CD4-positive, CD25-positive, alpha-beta regulatory T cell (primary cell): ENCODE measurements at regions not wholly inside any gene's neighbourhood (a gene's known extent, or its start where the extent isn't known, plus 50 kb on each side); places are given as distances from the start of the nearest gene placed in this dataset.
"Not testable (repeated sequence)": the region's sequence is repeated elsewhere in the genome, so short reads cannot be mapped to it uniquely, and the experiment has no call there.

ENCODE experiments used
- ATAC-seq, 2 donors: fragments of 150-1000 bp; cut with Tn5 transposase; one replicate each; pipeline ENCODE4 v1.10.0; 2021; ENCODE audit warnings: low read depth in 2 of 2, moderate number of reproducible peaks in 2 of 2, moderate library complexity in 1 of 2
- DNase-seq, 3 donors: peaks; one replicate each; pipeline versions ENCODE4 v3.0.0 to v3.0.0-alpha.2; 2012 to 2022; ENCODE audit warnings: mixed read lengths in 1 of 3
- H3K27ac ChIP-seq: one replicate; pipeline ENCODE4 v1.7.0; 2013; ENCODE audit warnings: mild to moderate bottlenecking, low read length; ENCODE audit not compliant: insufficient read depth, poor library complexity, severe bottlenecking
- H3K27me3 ChIP-seq: one replicate; pipeline ENCODE4 v1.7.0; 2013; ENCODE audit warnings: low read length; ENCODE audit not compliant: control insufficient read depth, insufficient read depth
- H3K36me3 ChIP-seq: one replicate; pipeline ENCODE4 v1.7.0; 2013; ENCODE audit warnings: mild to moderate bottlenecking, low read length, moderate library complexity; ENCODE audit not compliant: control insufficient read depth, insufficient read depth
- H3K4me1 ChIP-seq: 2 replicates; pipeline ENCODE4 v1.7.0; 2013; ENCODE audit warnings: mild to moderate bottlenecking, low read length; ENCODE audit not compliant: insufficient read depth, control insufficient read depth, poor library complexity, severe bottlenecking
- H3K4me3 ChIP-seq: one replicate; pipeline ENCODE4 v1.7.0; 2013; ENCODE audit warnings: low read depth, mild to moderate bottlenecking, low read length, moderate library complexity
- H3K9me3 ChIP-seq, 2 experiments: 1 replicate in 1 of 2; 2 replicates in 1 of 2; pipeline ENCODE4 v1.7.0; 2013; ENCODE audit warnings: low read length in 2 of 2, mild to moderate bottlenecking in 1 of 2, moderate library complexity in 1 of 2; ENCODE audit not compliant: control insufficient read depth in 2 of 2
- H3K27ac Mint-ChIP-seq, 3 donors: one replicate each; pipeline ENCODE4 v1.8.0; 2020 to 2022; ENCODE audit warnings: mild to moderate bottlenecking in 3 of 3, mixed read lengths in 3 of 3, moderate library complexity in 2 of 3
- H3K27me3 Mint-ChIP-seq: one replicate; pipeline ENCODE4 v1.8.0; 2022; ENCODE audit warnings: mild to moderate bottlenecking, mixed read lengths
- H3K36me3 Mint-ChIP-seq: one replicate; pipeline ENCODE4 v1.8.0; 2020; ENCODE audit warnings: mixed read lengths
- H3K4me1 Mint-ChIP-seq, 4 donors: one replicate each; pipeline ENCODE4 v1.8.0; 2020 to 2022; ENCODE audit warnings: mixed read lengths in 4 of 4, mild to moderate bottlenecking in 1 of 4
- H3K4me3 Mint-ChIP-seq, 4 donors: one replicate each; pipeline ENCODE4 v1.8.0; 2020 to 2022; ENCODE audit warnings: mild to moderate bottlenecking in 4 of 4, mixed read lengths in 4 of 4, moderate library complexity in 3 of 4
- H3K9me3 Mint-ChIP-seq, 7 donors: one replicate each; pipeline ENCODE4 v1.8.0; 2020 to 2022; ENCODE audit warnings: mixed read lengths in 7 of 7, mild to moderate bottlenecking in 3 of 7, moderate library complexity in 2 of 7

DNA sequence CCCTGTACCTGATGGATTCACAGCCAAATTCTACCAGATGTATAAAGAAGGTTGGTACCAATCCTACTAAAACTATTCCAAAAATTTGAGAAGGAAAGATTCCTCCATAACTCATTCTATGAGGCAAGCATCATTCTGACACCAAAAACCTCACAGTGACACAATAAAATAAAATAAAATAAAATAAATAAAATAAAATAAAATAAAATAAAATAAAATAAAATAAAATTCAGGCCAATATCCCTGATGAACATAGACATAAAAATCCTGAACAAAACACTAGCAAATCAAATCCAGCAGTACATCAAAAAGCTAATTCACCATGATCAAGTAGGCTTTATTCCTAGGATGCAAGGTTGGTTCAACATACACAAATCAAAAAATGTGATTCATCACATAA lies 108.1 kb downstream of the PROX1 start:
- not testable (repeated sequence) for H3K4me3 Mint-ChIP-seq, H3K4me1 Mint-ChIP-seq, H3K27ac Mint-ChIP-seq, H3K36me3 Mint-ChIP-seq, H3K4me1 ChIP-seq, H3K9me3 Mint-ChIP-seq, H3K9me3 ChIP-seq, H3K4me3 ChIP-seq, H3K27ac ChIP-seq, DNase-seq, ATAC-seq, H3K27me3 ChIP-seq, H3K36me3 ChIP-seq, H3K27me3 Mint-ChIP-seq

DNA sequence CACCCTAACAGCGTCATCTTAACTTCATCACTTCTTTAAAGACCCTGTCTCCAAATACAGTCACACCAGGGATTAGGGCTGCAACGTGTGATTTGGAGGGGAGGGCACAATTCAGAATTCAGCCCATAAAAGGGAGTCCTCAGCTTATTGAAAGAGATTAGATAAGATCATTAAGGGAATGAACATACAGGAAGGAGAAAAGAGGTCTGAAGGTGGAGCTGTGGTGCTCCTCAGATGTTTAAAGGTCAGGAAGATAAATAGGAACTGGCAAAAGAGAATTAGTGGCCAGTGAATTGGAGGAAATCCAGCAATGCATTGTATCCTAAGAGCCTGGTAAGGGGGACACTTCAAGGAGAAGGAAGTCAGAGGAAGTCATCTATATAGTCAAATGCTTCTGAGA lies 113.5 kb downstream of the PROX1 start:
- Histone ChIP-seq H3K27ac (no peak overlapping the region), H3K9me3 (no peaks in the 10 kb centered on the region), H3K4me1 (no peaks in the 10 kb centered on the region), H3K4me3 (no peak overlapping the region), H3K36me3 (no peaks in the 10 kb centered on the region), H3K27me3 (no peaks in the 10 kb centered on the region)
- Mint-ChIP-seq H3K4me3 (no peak overlapping the region), H3K9me3 (peaks cover 0 to 5% (median 0%) of the 10 kb centered on the region in 7 donors), H3K27me3 (no peaks in the 10 kb centered on the region), H3K27ac (no peak overlapping the region), H3K4me1 (no peaks in the 10 kb centered on the region), H3K36me3 (no peaks in the 10 kb centered on the region)
- ATAC-seq (no peak), DNase-seq (no peak)

DNA sequence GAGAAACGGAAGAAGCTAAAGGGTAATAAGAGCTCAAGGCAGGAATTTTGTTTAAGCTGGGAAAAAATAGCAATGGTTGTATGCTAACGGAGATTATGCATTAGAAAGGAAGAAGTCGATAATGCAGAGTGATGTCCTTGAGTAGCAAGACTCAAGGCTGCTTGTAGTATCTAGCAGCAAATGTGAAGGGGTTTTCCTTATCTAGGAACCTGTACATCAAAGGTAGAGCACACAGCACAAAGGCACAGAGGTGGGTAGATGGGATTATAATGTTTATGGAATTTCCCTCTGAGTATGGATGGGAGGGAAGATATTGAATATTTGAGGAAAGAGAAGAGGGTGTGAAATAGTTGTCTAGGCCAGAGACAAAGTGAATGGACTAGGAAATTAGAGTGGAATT lies 114.1 kb downstream of the PROX1 start:
- Mint-ChIP-seq H3K27me3 (peaks cover 5% of the 10 kb centered on the region), H3K36me3 (no peaks in the 10 kb centered on the region), H3K4me3 (no peak overlapping the region), H3K27ac (no peak overlapping the region), H3K9me3 (peaks cover 0 to 5% (median 0%) of the 10 kb centered on the region in 7 donors), H3K4me1 (no peaks in the 10 kb centered on the region)
- no peaks in the 10 kb centered on the region for H3K9me3 ChIP-seq
- no peak overlapping the region for H3K27ac ChIP-seq
- H3K27me3 ChIP-seq = no peaks in the 10 kb centered on the region
- H3K4me3 ChIP-seq = no peak overlapping the region
- H3K4me1 ChIP-seq = no peaks in the 10 kb centered on the region
- H3K36me3 ChIP-seq = no peaks in the 10 kb centered on the region
- ATAC-seq (no peak), DNase-seq (no peak)

DNA sequence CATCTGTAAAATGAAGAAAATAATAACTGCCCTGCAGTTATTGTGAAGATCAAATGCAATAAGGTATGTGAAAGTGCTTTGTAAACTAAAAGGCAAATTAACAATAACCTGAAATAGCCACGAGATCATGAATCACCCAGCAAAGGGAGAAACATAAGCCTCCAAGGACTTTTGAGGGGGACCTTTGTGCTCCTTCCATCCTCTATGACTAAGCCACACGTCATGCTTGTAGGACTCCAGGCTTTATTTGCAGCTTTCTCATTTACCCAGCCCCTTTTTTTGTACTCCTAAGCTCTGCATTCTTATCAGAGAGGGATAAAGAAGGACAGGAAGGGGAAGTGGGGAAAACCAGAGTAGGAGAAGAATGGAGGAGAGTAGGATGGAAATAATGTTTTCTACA lies 115.1 kb downstream of the PROX1 start:
- Histone ChIP-seq H3K27ac (no peak overlapping the region), H3K36me3 (no peaks in the 10 kb centered on the region), H3K4me1 (no peaks in the 10 kb centered on the region), H3K4me3 (no peak overlapping the region), H3K27me3 (no peaks in the 10 kb centered on the region), H3K9me3 (no peaks in the 10 kb centered on the region)
- Mint-ChIP-seq H3K4me1 (no peaks in the 10 kb centered on the region), H3K27ac (no peak overlapping the region), H3K27me3 (peaks cover 5% of the 10 kb centered on the region), H3K4me3 (no peak overlapping the region), H3K36me3 (no peaks in the 10 kb centered on the region), H3K9me3 (peaks cover 0 to 4% (median 0%) of the 10 kb centered on the region in 7 donors)
- ATAC-seq (no peak), DNase-seq (no peak)

DNA sequence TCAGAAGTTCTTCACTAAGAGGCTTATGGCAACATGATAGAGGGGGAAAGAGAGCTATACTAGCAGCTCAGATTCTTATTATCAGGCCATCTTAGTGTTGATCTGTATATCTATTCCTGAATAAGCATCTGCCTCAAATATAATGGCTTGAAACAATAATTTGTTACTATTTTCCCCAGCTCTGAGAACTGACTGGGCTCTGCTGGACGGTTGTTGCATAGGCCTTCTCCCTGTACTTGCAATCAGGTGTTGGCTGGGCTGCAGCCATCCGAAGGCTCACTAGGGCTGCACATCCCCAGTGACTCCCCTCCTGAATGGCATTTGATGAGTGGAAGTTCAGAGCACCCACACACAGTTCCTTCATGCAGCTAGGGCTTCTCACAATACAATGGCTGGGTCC lies 116.0 kb downstream of the PROX1 start:
- Histone ChIP-seq H3K4me3 (no peak overlapping the region), H3K9me3 (no peaks in the 10 kb centered on the region), H3K4me1 (no peaks in the 10 kb centered on the region), H3K36me3 (no peaks in the 10 kb centered on the region), H3K27me3 (no peaks in the 10 kb centered on the region), H3K27ac (no peak overlapping the region)
- no peak overlapping the region for H3K27ac Mint-ChIP-seq
- DNase-seq = no peak
- peaks cover 0 to 7% (median 0%) of the 10 kb centered on the region in 7 donors for H3K9me3 Mint-ChIP-seq
- H3K4me3 Mint-ChIP-seq = no peak overlapping the region
- ATAC-seq = no peak
- H3K4me1 Mint-ChIP-seq = no peaks in the 10 kb centered on the region
- no peaks in the 10 kb centered on the region for H3K36me3 Mint-ChIP-seq
- peaks cover 5% of the 10 kb centered on the region for H3K27me3 Mint-ChIP-seq

DNA sequence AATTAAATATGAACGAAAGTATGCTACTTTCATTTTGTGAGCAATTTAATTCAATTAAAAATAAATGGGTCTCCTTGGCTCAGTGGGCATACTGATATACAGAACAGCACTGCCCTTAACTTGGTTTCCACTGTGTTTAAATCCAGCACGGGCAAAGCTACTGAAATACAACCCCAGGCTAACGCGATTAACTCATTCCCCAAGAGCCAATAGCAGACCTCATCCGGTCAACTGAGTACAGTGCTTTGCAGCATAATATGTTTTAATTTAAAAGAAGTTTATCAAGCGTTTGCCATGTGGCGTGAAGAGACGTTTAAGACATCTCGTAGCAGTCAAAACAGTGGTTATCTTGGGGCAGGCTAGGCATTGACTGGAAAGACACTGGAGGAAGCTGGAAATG lies 118.6 kb downstream of the PROX1 start:
- H3K4me3 ChIP-seq = no peak overlapping the region
- no peaks in the 10 kb centered on the region for H3K4me1 ChIP-seq
- no peak overlapping the region for H3K27ac ChIP-seq
- H3K36me3 ChIP-seq = no peaks in the 10 kb centered on the region
- no peaks in the 10 kb centered on the region for H3K9me3 ChIP-seq
- Mint-ChIP-seq H3K36me3 (no peaks in the 10 kb centered on the region), H3K4me3 (no peak overlapping the region), H3K9me3 (peaks cover 0 to 7% (median 0%) of the 10 kb centered on the region in 7 donors), H3K27ac (no peak overlapping the region), H3K27me3 (peaks cover 5% of the 10 kb centered on the region), H3K4me1 (no peaks in the 10 kb centered on the region)
- ATAC-seq (no peak), DNase-seq (no peak)
- H3K27me3 ChIP-seq = no peaks in the 10 kb centered on the region

DNA sequence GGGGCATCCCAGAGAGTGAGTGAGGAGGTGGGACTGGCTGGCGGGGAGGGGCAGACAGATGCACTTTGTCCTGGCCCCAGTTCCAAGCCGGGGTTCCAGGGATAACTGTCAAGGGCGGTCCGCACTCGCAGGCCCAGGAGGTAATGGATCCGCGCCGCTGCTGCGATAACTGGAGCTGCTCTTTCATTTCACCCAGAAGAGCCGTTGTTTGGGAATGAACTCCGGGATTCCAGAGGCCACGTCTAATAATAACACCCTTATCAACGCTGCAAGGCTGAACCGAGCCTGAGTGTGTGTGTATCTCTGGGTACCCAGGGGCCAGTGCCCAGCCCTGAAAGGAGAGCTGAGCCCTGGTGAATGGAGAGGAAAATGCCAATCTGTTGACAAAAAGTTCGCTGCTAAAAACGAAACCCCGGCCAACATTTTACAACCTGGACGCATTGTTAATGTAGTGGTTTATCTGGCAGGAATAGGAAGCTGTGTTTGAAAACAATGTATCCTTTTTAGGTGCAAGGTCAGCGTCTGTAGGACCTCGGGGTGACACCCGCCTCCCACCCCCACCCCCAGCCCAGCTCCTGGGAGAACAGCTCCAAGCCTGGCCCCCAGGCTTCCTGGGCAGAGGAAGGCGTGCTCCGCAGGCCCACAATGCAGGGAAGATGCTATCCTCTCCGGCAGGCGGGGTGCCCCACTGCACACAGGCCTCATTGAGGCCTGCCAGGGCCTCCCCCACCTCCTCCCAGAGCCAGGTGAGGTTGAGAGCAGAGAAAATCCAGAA lies 119.7 kb downstream of the PROX1 start:
- Histone ChIP-seq H3K4me1 (no peaks in the 10 kb centered on the region), H3K9me3 (no peaks in the 10 kb centered on the region), H3K27ac (no peak overlapping the region), H3K4me3 (no peak overlapping the region), H3K27me3 (no peaks in the 10 kb centered on the region), H3K36me3 (no peaks in the 10 kb centered on the region)
- DNase-seq (no peak), ATAC-seq (no peak)
- H3K36me3 Mint-ChIP-seq = no peaks in the 10 kb centered on the region
- H3K27me3 Mint-ChIP-seq = peaks cover 5% of the 10 kb centered on the region
- H3K4me3 Mint-ChIP-seq = peak overlapping the region in 1 of 4 donors; percentile 21
- H3K9me3 Mint-ChIP-seq = peaks cover 0 to 9% (median 0%) of the 10 kb centered on the region in 7 donors
- no peaks in the 10 kb centered on the region for H3K4me1 Mint-ChIP-seq
- no peak overlapping the region for H3K27ac Mint-ChIP-seq

DNA sequence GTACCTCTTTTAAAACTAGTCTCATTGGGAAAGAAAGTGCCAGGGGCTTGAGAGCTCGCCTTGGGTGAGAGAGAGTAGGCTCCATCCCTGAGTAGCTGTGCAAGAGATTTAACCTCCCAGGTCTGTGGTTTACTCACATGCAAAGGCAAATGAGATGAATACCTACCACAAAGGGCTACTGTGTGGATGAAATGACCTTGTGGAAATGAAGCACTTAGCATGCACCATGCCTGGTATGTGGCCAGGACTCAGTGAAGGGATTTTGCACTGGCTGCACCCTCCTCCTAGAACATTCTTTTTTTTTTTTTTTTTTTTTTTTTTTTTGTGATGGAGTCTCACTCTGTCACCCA lies 120.3 kb downstream of the PROX1 start:
- H3K9me3 ChIP-seq = no peaks in the 10 kb centered on the region
- no peaks in the 10 kb centered on the region for H3K27me3 ChIP-seq
- ATAC-seq = no peak
- H3K4me3 Mint-ChIP-seq = no peak overlapping the region
- H3K27ac ChIP-seq = no peak overlapping the region
- no peaks in the 10 kb centered on the region for H3K4me1 ChIP-seq
- H3K27ac Mint-ChIP-seq = no peak overlapping the region
- H3K4me3 ChIP-seq = no peak overlapping the region
- no peak for DNase-seq
- no peaks in the 10 kb centered on the region for H3K36me3 ChIP-seq
- H3K4me1 Mint-ChIP-seq = no peaks in the 10 kb centered on the region
- peaks cover 0 to 9% (median 0%) of the 10 kb centered on the region in 7 donors for H3K9me3 Mint-ChIP-seq
- peaks cover 5% of the 10 kb centered on the region for H3K27me3 Mint-ChIP-seq
- no peaks in the 10 kb centered on the region for H3K36me3 Mint-ChIP-seq
